ENCODE measurements at regions not wholly inside any gene's neighbourhood (a gene's known extent, or its start where the extent isn't known, plus 50 kb on each side); places are given as distances from the start of the nearest gene placed in this dataset.

- Histone ChIP-seq H3K9ac (ENCODE audit: insufficient read depth in 1 of 2, low read length in 2 of 2) (no peak overlapping the region), H3K9me3 (ENCODE audit: control insufficient read depth in 4 of 4, insufficient read depth in 3 of 4, low read length in 3 of 4) (no peaks in the 10 kb centered on the region), H3K4me1 (ENCODE audit: control insufficient read depth in 5 of 5, insufficient read depth in 5 of 5, low read length in 5 of 5) (peaks cover 0 to 6% (median 0%) of the 10 kb centered on the region in 5 donors), H3K27me3 (ENCODE audit: control insufficient read depth in 3 of 3, insufficient read depth in 3 of 3, low read length in 2 of 3) (no peaks in the 10 kb centered on the region), H3K36me3 (ENCODE audit: control insufficient read depth in 4 of 4, insufficient read depth in 4 of 4, low read length in 4 of 4) (no peaks in the 10 kb centered on the region), H3K4me3 (no peak overlapping the region), H3K27ac (ENCODE audit: low read depth in 1 of 2, low read length in 1 of 2) (no peak overlapping the region)
- TF ChIP-seq, protein P1, sequence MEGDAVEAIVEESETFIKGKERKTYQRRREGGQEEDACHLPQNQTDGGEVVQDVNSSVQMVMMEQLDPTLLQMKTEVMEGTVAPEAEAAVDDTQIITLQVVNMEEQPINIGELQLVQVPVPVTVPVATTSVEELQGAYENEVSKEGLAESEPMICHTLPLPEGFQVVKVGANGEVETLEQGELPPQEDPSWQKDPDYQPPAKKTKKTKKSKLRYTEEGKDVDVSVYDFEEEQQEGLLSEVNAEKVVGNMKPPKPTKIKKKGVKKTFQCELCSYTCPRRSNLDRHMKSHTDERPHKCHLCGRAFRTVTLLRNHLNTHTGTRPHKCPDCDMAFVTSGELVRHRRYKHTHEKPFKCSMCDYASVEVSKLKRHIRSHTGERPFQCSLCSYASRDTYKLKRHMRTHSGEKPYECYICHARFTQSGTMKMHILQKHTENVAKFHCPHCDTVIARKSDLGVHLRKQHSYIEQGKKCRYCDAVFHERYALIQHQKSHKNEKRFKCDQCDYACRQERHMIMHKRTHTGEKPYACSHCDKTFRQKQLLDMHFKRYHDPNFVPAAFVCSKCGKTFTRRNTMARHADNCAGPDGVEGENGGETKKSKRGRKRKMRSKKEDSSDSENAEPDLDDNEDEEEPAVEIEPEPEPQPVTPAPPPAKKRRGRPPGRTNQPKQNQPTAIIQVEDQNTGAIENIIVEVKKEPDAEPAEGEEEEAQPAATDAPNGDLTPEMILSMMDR (IDR thresholded peaks at IDR 0.05; ENCODE audit: control extremely low read depth, extremely low read depth) = no peak
- no peak for ATAC-seq (ENCODE audit: insufficient read depth, low FRiP score)
- DNase-seq = no peak
- WGBS, 2 donors = 92 to 96% methylated on average over 1 of the region's 1 CpG
These were observed 1054.2 kb upstream of the CRIM1 start for GRCh38 chr2:35301369-35301768.

DNA sequence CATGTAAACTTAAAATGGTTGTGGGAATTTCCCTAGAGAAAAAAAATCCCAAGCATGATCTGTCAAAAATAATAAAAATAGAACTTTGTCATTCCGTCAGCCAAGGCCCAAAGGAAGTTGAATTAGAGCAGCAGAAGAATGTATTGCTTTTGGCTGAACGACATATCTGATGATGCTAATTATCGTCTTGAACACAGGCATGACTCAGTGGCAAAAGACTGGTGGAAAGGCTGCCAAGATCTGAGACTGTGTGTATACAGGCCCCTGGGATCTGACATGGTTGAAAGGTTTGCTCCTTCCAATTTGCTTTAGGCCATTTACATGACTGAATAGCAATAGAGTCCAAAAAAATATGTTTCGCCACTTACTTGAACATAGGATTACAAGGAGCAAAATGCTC, 1057.1 kb upstream of the CRIM1 start:
- Histone ChIP-seq H3K9ac (ENCODE audit: insufficient read depth in 1 of 2, low read length in 2 of 2) (no peak overlapping the region), H3K9me3 (ENCODE audit: control insufficient read depth in 4 of 4, insufficient read depth in 3 of 4, low read length in 3 of 4) (no peaks in the 10 kb centered on the region), H3K4me3 (no peak overlapping the region), H3K27me3 (ENCODE audit: control insufficient read depth in 3 of 3, insufficient read depth in 3 of 3, low read length in 2 of 3) (no peaks in the 10 kb centered on the region), H3K27ac (ENCODE audit: low read depth in 1 of 2, low read length in 1 of 2) (no peak overlapping the region), H3K4me1 (ENCODE audit: control insufficient read depth in 5 of 5, insufficient read depth in 5 of 5, low read length in 5 of 5) (peaks cover 0 to 6% (median 0%) of the 10 kb centered on the region in 5 donors), H3K36me3 (ENCODE audit: control insufficient read depth in 4 of 4, insufficient read depth in 4 of 4, low read length in 4 of 4) (no peaks in the 10 kb centered on the region)
- peak; percentile 33 to 83 (median 57) for DNase-seq
- 55 to 77% methylated on average over 4 of the region's 4 CpGs for WGBS, 2 donors
- TF ChIP-seq, protein P1 (IDR thresholded peaks at IDR 0.05; ENCODE audit: control extremely low read depth, extremely low read depth) = no peak
- ATAC-seq (ENCODE audit: insufficient read depth, low FRiP score) = no peak

DNA sequence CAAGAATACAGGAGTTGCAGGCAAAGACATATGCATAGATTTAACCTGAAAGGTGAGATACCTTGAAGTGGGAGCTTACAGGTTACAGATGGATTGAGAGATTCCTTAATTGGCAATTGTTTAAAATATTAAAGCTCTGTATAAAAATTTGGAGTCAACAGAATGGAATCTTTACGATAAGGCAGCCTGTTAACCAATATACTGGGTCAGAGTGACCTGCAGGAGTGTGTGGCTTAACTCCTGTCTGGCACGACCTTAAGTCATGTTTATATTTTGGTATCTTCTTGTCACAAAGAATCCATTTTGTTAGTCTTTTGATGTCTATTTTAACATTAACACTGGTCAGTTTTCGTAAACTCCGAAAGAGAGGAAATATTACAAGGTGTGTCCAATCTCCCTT, 1058.2 kb upstream of the CRIM1 start:
- Histone ChIP-seq H3K4me3 (no peak overlapping the region), H3K9ac (ENCODE audit: insufficient read depth in 1 of 2, low read length in 2 of 2) (no peak overlapping the region), H3K36me3 (ENCODE audit: control insufficient read depth in 4 of 4, insufficient read depth in 4 of 4, low read length in 4 of 4) (no peaks in the 10 kb centered on the region), H3K27ac (ENCODE audit: low read depth in 1 of 2, low read length in 1 of 2) (no peak overlapping the region), H3K9me3 (ENCODE audit: control insufficient read depth in 4 of 4, insufficient read depth in 3 of 4, low read length in 3 of 4) (peaks cover 0 to 4% (median 0%) of the 10 kb centered on the region in 4 donors), H3K4me1 (ENCODE audit: control insufficient read depth in 5 of 5, insufficient read depth in 5 of 5, low read length in 5 of 5) (peaks cover 0 to 6% (median 0%) of the 10 kb centered on the region in 5 donors), H3K27me3 (ENCODE audit: control insufficient read depth in 3 of 3, insufficient read depth in 3 of 3, low read length in 2 of 3) (no peaks in the 10 kb centered on the region)
- ATAC-seq (ENCODE audit: insufficient read depth, low FRiP score) = no peak
- TF ChIP-seq, protein P1 (IDR thresholded peaks at IDR 0.05; ENCODE audit: control extremely low read depth, extremely low read depth) = no peak
- no peak for DNase-seq
- 67 to 75% methylated on average over 4 of the region's 4 CpGs for WGBS, 2 donors

DNA sequence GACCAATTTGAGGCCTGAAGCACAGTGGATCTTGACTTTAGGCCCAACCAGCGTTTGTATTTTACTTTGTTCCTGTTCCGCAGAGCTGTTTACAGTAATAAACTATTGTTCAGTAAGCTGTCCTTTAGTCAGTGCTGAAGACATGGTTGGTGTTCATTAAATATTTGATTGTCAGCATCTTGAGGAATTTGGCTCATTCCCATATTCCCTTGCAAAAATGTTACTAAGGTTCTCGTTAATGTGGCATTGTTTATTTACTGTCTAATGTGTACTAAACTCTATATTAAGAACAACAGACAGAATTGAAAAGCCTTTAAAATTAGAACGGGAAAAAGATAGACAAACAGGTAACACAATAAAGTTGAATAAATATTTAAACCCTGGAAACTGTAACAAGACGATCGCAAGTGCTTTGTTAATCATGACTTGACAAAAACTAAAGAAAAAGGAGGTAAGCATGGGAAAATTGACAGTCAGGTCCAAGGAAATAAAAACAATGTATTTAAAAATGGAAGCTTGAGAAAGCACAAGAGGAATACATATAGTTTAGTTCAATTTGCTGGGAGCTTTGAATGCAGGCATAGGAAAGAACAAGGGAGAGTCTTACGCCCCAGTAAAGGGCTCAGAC, 1060.8 kb upstream of the CRIM1 start:
- ATAC-seq (ENCODE audit: insufficient read depth, low FRiP score) (no peak), DNase-seq (no peak)
- TF ChIP-seq, protein P1 (IDR thresholded peaks at IDR 0.05; ENCODE audit: control extremely low read depth, extremely low read depth) = no peak
- no peak overlapping the region for H3K4me3 ChIP-seq
- H3K27ac ChIP-seq (ENCODE audit: low read depth in 1 of 2, low read length in 1 of 2) = no peak overlapping the region
- H3K27me3 ChIP-seq (ENCODE audit: control insufficient read depth in 3 of 3, insufficient read depth in 3 of 3, low read length in 2 of 3) = no peaks in the 10 kb centered on the region
- no peaks in the 10 kb centered on the region for H3K36me3 ChIP-seq (ENCODE audit: control insufficient read depth in 4 of 4, insufficient read depth in 4 of 4, low read length in 4 of 4)
- H3K9ac ChIP-seq (ENCODE audit: insufficient read depth in 1 of 2, low read length in 2 of 2) = no peak overlapping the region
- WGBS, 2 donors = 67 to 79% methylated on average over 7 of the region's 7 CpGs
- H3K9me3 ChIP-seq (ENCODE audit: control insufficient read depth in 4 of 4, insufficient read depth in 3 of 4, low read length in 3 of 4) = peaks cover 0 to 4% (median 0%) of the 10 kb centered on the region in 4 donors
- H3K4me1 ChIP-seq (ENCODE audit: control insufficient read depth in 5 of 5, insufficient read depth in 5 of 5, low read length in 5 of 5) = peaks cover 0 to 6% (median 0%) of the 10 kb centered on the region in 5 donors

All from lung (tissue), 11 donors.